ENCODE measurements at regions not wholly inside any gene's neighbourhood (a gene's known extent, or its start where the extent isn't known, plus 50 kb on each side); places are given as distances from the start of the nearest gene placed in this dataset.
A peak's percentile ranks its signal among the peaks of the same experiment; 100 is the strongest.

DNA sequence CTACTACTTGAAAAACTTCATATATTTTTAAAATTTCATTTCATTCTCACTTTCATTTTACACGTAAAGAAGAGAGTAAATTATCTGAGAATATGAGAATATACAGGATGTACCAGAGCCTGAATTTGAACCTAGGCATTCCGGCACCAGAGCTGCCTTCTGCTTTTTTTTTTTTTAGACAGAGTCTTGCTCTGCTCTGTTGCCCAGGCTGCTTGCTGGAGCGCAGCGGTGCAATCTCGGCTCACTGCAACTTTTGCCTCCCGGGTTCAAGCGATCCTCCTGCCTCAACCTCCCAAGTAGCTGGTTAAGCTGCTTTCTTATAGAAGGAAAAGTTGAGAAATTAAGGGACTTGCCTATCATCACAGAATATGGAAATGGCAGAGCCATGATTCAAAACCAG, 540.1 kb downstream of the EBF1 start:
- intact Hi-C loops (cut with DNase I): no loop called here
- TF ChIP-seq POLR2A (IDR thresholded peaks at IDR 0.05): no peak
- Histone ChIP-seq H3K9me3 (no peaks in the 10 kb centered on the region), H3K27ac (no peak overlapping the region), H3K27me3 (no peaks in the 10 kb centered on the region), H3K36me3 (replicated peaks in 1 of 2; ENCODE audit: insufficient read depth in 1 of 2, low read depth in 2 of 2) (no peaks in the 10 kb centered on the region), H3K4me3 (no peak overlapping the region), H3K4me1 (no peaks in the 10 kb centered on the region)
- no peak for DNase-seq
- WGBS, 2 donors: 92 to 96% methylated on average over 7 of the region's 7 CpGs
- ATAC-seq: no peak

DNA sequence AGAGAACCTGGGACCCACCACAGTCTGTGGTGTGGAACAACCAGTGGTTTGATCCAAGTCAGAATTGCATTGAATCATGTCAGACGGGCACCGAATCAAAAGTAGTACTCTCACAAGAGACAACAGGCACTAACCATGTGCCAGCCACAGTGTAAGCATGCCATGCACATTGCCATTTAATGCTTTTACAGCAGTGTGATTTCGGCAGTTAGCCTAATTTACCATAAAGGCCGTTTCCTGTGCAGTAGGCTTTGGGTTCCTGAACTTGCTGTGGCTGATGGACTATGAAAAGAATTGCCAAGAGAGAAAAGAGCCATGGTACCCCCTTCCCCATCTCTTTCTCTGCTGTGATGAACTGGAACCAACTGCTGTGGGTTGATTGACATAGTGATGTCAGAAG, 540.6 kb downstream of the EBF1 start:
- no peak overlapping the region for H3K4me3 ChIP-seq
- ATAC-seq: no peak
- H3K27ac ChIP-seq: no peak overlapping the region
- no peaks in the 10 kb centered on the region for H3K36me3 ChIP-seq (replicated peaks in 1 of 2; ENCODE audit: insufficient read depth in 1 of 2, low read depth in 2 of 2)
- no peaks in the 10 kb centered on the region for H3K9me3 ChIP-seq
- intact Hi-C loops (cut with DNase I): no loop called here
- H3K27me3 ChIP-seq: no peaks in the 10 kb centered on the region
- no peaks in the 10 kb centered on the region for H3K4me1 ChIP-seq
- TF ChIP-seq POLR2A (IDR thresholded peaks at IDR 0.05): no peak
- TF ChIP-seq, protein P1, sequence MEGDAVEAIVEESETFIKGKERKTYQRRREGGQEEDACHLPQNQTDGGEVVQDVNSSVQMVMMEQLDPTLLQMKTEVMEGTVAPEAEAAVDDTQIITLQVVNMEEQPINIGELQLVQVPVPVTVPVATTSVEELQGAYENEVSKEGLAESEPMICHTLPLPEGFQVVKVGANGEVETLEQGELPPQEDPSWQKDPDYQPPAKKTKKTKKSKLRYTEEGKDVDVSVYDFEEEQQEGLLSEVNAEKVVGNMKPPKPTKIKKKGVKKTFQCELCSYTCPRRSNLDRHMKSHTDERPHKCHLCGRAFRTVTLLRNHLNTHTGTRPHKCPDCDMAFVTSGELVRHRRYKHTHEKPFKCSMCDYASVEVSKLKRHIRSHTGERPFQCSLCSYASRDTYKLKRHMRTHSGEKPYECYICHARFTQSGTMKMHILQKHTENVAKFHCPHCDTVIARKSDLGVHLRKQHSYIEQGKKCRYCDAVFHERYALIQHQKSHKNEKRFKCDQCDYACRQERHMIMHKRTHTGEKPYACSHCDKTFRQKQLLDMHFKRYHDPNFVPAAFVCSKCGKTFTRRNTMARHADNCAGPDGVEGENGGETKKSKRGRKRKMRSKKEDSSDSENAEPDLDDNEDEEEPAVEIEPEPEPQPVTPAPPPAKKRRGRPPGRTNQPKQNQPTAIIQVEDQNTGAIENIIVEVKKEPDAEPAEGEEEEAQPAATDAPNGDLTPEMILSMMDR (IDR thresholded peaks at IDR 0.05): no peak
- WGBS, 2 donors: 77 to 88% methylated on average over 4 of the region's 4 CpGs
- DNase-seq: no peak

DNA sequence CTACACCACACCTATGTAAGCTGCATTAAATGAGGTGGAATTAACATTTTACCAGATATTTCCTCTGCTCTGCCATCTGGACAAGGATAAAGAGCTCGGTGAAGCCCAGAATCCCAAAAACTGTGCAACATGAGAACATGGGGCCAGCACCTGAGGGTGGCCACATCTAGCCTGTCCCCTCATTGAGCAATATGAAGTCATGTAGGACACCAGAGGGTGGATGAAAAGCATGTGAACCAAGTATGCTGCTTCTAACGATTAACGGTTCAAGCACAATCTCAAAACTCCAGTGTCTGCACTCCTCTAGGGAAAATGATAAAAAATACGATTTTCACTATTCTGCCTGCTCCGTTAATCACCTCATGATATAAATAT, 545.8 kb downstream of the EBF1 start:
- H3K27ac ChIP-seq: no peak overlapping the region
- H3K36me3 ChIP-seq (replicated peaks in 1 of 2; ENCODE audit: insufficient read depth in 1 of 2, low read depth in 2 of 2): no peaks in the 10 kb centered on the region
- DNase-seq: no peak
- WGBS, 2 donors: 79 to 88% methylated on average over 5 of the region's 5 CpGs
- ATAC-seq: no peak
- TF ChIP-seq, protein P1 (IDR thresholded peaks at IDR 0.05): no peak
- TF ChIP-seq POLR2A (IDR thresholded peaks at IDR 0.05): no peak
- no peaks in the 10 kb centered on the region for H3K4me1 ChIP-seq
- no peak overlapping the region for H3K4me3 ChIP-seq
- no peaks in the 10 kb centered on the region for H3K9me3 ChIP-seq
- intact Hi-C loops (cut with DNase I): no loop called here
- no peaks in the 10 kb centered on the region for H3K27me3 ChIP-seq

DNA sequence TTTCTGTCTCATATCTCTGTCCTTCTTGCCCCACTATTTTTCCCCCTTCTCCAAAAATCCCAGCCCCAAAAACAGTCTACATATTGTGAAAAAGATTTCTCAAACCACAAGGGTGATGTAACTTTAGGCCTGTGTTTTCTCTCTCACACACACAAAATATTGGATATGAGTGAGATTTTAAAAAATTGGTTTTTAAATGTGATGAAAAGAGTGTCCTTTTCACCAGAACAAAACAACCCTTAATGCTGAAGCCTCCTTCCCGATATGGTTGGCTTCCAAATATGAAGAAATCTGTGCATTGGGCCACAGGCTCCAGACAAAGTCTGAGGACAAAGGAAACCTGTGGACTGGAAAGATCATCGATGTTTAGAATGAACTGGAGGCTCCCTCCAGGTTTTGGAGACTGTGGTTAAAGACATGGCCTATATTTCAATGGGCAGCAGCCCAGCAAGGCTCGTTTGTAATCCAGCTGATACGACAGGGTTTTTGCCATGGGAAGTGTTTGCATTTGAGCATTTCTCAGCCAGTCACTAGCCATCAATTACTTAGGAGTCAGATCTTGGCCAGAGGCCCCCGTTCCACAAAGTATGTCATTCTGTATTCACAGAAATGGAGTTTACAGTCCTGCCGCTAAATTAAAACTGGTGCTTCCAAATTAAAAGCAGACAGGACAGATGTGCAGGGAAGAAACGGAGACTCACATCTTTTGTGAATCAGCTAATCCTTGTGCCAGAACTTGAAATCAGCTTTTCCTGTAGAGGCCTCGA, 546.3 kb downstream of the EBF1 start:
- no peaks in the 10 kb centered on the region for H3K36me3 ChIP-seq (replicated peaks in 1 of 2; ENCODE audit: insufficient read depth in 1 of 2, low read depth in 2 of 2)
- TF ChIP-seq, protein P1 (IDR thresholded peaks at IDR 0.05): no peak
- TF ChIP-seq POLR2A (IDR thresholded peaks at IDR 0.05): no peak
- no peak overlapping the region for H3K4me3 ChIP-seq
- H3K9me3 ChIP-seq: no peaks in the 10 kb centered on the region
- H3K4me1 ChIP-seq: no peaks in the 10 kb centered on the region
- intact Hi-C loops (cut with DNase I): no loop called here
- WGBS, 2 donors: 43 to 49% methylated on average over 8 of the region's 8 CpGs
- no peak overlapping the region for H3K27ac ChIP-seq
- DNase-seq (peak in 2 of 4 donors; percentile 27 to 36), ATAC-seq (no peak)
- H3K27me3 ChIP-seq: no peaks in the 10 kb centered on the region

DNA sequence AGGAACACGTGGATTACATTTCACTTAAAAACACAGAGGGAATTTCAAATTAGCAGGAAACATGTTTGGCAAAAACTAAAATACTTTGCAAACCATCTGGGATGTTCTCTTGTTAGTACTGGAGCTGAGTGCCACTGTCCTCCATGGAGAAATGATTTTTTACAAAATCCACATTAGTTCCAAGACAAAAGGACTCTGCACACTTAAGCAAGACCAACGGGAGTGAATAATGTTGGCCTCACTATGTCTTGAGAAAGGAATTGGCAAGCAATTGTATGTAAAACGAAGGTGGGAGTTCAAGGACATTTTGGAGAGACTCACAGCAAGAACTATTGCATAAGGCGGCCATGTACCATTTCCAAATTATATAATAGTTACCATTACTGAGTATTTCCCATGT, 547.5 kb downstream of the EBF1 start:
- no peak overlapping the region for H3K4me3 ChIP-seq
- H3K4me1 ChIP-seq: no peaks in the 10 kb centered on the region
- H3K27me3 ChIP-seq: no peaks in the 10 kb centered on the region
- H3K27ac ChIP-seq: no peak overlapping the region
- TF ChIP-seq POLR2A (IDR thresholded peaks at IDR 0.05): no peak
- TF ChIP-seq, protein P1 (IDR thresholded peaks at IDR 0.05): no peak
- ATAC-seq (no peak), DNase-seq (no peak)
- WGBS, 2 donors: 51 to 60% methylated on average over 4 of the region's 4 CpGs
- intact Hi-C loops (cut with DNase I): no loop called here
- H3K36me3 ChIP-seq (replicated peaks in 1 of 2; ENCODE audit: insufficient read depth in 1 of 2, low read depth in 2 of 2): no peaks in the 10 kb centered on the region
- H3K9me3 ChIP-seq: no peaks in the 10 kb centered on the region
